AG08395 (cell line): ENCODE measurements at regions not wholly inside any gene's neighbourhood (a gene's known extent, or its start where the extent isn't known, plus 50 kb on each side); places are given as distances from the start of the nearest gene placed in this dataset.
"Not testable (repeated sequence)": the region's sequence is repeated elsewhere in the genome, so short reads cannot be mapped to it uniquely, and the experiment has no call there.

ENCODE experiments used
- DNase-seq: peaks from one replicate; pipeline ENCODE4 v3.0.0; 2012; ENCODE audit warnings: mixed read lengths, low spot score

GRCh38 chr6:168825226-168826077 lies 384.5 kb downstream of the SMOC2 start:
- no peak for DNase-seq

- no peak for DNase-seq
Observed at GRCh38 chr6:168823397-168824212, 382.6 kb downstream of the SMOC2 start.

GRCh38 chr6:168822376-168822775 lies 381.4 kb downstream of the SMOC2 start:
- DNase-seq = no peak

GRCh38 chr6:168819546-168819945 lies 378.6 kb downstream of the SMOC2 start:
- DNase-seq = no peak

GRCh38 chr6:168817558-168818159 lies 376.7 kb downstream of the SMOC2 start:
- no peak for DNase-seq

- DNase-seq = no peak
Observed at GRCh38 chr6:168815229-168815628, 374.2 kb downstream of the SMOC2 start.

GRCh38 chr6:168808232-168808631 lies 367.2 kb downstream of the SMOC2 start:
- no peak for DNase-seq

- no peak for DNase-seq
Observed at GRCh38 chr6:168804331-168804730, 363.3 kb downstream of the SMOC2 start.

GRCh38 chr6:168803874-168804273 lies 362.9 kb downstream of the SMOC2 start:
- no peak for DNase-seq

- no peak for DNase-seq
Observed at GRCh38 chr6:168799067-168799466, 358.1 kb downstream of the SMOC2 start.

GRCh38 chr6:168796106-168796505 lies 355.1 kb downstream of the SMOC2 start:
- no peak for DNase-seq

GRCh38 chr6:168795611-168796010 lies 354.6 kb downstream of the SMOC2 start:
- not testable (repeated sequence) for DNase-seq

GRCh38 chr6:168794491-168794890 lies 353.5 kb downstream of the SMOC2 start:
- no peak for DNase-seq

GRCh38 chr6:168793649-168794048 lies 352.7 kb downstream of the SMOC2 start:
- no peak for DNase-seq

- DNase-seq = no peak
Observed at GRCh38 chr6:168791917-168792316, 350.9 kb downstream of the SMOC2 start.

- no peak for DNase-seq
Observed at GRCh38 chr6:168789699-168790098, 348.7 kb downstream of the SMOC2 start.

GRCh38 chr6:168785720-168786511 lies 344.9 kb downstream of the SMOC2 start:
- DNase-seq = no peak

GRCh38 chr6:168784426-168784825 lies 343.4 kb downstream of the SMOC2 start:
- DNase-seq = no peak

- no peak for DNase-seq
Observed at GRCh38 chr6:168783720-168784119, 342.7 kb downstream of the SMOC2 start.

- no peak for DNase-seq
Observed at GRCh38 chr6:168782187-168782751, 341.3 kb downstream of the SMOC2 start.

GRCh38 chr6:168778201-168778600 lies 337.2 kb downstream of the SMOC2 start:
- peak; percentile 11 for DNase-seq

GRCh38 chr6:168774381-168774780 lies 333.4 kb downstream of the SMOC2 start:
- no peak for DNase-seq
